ENCODE measurements at regions not wholly inside any gene's neighbourhood (a gene's known extent, or its start where the extent isn't known, plus 50 kb on each side); places are given as distances from the start of the nearest gene placed in this dataset.

DNA sequence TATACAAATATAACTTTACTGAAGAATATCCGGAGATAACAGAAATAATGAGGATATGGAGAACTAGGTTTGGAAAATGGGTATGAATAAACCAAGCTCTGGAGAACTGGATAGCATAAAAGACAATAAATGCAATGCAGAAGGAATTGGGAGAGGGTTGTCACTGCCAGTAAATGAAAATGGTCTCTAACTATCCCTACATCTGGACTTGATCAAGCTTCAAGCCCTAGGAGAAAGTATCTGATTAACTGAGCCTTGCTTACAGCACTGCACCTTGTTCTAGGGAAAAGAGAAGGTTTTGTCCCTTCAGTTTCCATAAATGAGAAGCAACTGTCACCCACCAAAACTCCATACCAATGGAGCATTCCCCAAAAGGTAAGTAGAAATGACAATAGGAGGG is 514.6 kb upstream of the ZEB2 start:
- no peak for DNase-seq (ENCODE audit: low read depth, low spot score)

DNA sequence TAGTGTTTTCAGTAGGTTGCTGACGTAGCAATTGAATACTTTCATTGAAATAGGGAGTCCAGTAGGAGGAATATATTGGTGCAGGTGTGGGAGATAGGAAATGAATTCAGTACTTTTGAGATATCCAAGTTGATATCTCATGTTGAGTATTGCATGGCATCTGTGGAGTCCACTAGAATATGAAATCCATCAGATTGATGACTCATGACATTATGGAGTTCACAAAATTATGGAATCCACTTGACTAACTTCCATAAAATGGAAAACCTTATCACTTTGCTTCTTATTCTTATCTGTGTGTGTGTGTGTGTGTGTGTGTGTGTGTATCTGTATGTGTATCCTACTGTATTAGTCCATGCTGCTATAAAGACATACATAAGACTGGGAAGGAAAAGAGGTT is 513.5 kb upstream of the ZEB2 start:
- DNase-seq (ENCODE audit: low read depth, low spot score), result no peak

- no peak for DNase-seq (ENCODE audit: low read depth, low spot score)
Observed at GRCh38 chr2:145032791-145033190, 512.9 kb upstream of the ZEB2 start.

DNA sequence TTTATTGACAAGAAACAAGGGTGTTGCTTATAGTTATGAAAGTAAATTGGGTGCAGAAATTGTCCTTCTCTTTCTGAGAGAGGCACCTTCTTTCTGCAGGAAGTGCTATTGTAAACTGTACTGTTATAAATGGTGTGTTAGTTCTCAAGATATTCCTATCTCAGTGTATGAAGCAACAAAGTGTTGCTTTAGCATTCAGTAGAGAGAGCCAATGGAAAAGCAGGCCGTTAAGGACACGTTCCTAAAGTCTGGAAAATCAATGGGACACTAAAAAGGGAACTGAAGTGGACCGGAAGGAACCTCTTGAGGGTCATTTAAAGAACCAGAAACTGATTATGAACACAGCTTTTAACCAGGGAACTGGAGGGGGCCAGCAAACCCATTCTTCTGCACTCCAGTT is 510.0 kb upstream of the ZEB2 start:
- DNase-seq (ENCODE audit: low read depth, low spot score), result no peak

DNA sequence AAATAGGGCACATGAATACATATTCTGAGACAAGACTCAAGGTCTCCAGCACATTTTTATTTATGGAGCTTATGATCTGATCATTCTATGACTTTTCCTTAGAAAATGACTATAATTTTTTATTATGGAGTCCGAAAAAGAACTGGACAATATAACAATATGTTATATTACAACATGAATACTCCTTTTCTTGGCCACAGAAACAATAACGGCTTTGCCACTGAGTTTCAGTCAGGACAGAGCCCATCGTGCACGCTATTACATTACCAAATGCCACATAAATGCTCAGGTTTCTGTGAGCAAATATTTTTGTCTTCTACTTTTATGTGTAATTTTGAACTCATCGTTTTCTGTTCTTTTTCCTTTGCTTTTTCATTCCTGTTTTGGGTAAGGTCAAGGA is 509.2 kb upstream of the ZEB2 start:
- no peak for DNase-seq (ENCODE audit: low read depth, low spot score)

GRCh38 chr2:145028101-145028920 is 508.4 kb upstream of the ZEB2 start:
- no peak for DNase-seq (ENCODE audit: low read depth, low spot score)

GRCh38 chr2:145026456-145027455 is 506.8 kb upstream of the ZEB2 start:
- DNase-seq (ENCODE audit: low read depth, low spot score), result no peak

DNA sequence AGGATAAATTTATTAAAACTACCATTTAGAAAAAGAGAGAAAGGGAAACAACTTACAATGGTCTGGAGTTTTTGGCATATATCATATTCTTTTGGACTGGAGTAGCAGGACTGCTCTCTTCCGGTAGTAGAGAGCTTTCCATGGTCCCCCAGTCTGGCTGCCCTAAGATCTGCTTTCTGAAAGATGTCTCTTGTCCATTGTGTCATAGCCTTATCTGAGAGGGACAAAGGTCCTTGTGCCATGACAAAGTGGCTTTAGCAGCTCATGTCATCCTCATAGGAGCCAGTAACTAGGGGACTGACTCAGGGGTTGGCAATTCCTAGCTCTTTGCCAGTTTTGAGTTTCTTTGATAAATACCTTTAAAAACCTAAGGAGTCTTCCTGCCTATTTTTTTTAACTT is 505.5 kb upstream of the ZEB2 start:
- no peak for DNase-seq (ENCODE audit: low read depth, low spot score)

DNA sequence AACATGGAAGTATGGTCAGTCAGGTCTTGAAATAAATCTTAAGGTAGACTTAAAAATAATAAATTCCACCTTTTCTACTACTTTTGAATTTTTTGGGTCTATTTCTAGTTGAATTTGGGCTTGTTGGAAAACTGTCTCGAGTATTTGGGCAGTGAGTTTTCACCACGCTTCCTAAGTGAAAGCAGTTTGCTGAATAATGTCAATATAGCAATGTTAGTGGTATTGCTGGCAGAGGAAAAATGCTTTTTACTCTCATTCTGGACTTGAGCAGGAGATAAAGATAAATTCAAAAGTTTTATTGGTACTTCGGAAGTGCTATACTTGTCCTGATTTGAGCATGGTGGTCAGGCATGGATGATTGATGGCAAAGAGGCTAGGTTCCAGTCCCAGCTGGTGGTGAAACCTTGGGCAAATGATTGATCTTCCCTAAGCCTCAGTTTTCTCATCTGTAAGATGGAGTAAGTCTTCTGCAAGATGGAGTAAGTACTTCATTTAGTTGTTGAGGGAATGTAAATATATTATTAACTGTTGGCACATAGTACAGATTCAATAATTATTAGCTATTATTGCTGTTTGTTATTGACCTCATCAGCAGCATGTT is 503.5 kb upstream of the ZEB2 start:
- DNase-seq (ENCODE audit: low read depth, low spot score), result no peak

DNA sequence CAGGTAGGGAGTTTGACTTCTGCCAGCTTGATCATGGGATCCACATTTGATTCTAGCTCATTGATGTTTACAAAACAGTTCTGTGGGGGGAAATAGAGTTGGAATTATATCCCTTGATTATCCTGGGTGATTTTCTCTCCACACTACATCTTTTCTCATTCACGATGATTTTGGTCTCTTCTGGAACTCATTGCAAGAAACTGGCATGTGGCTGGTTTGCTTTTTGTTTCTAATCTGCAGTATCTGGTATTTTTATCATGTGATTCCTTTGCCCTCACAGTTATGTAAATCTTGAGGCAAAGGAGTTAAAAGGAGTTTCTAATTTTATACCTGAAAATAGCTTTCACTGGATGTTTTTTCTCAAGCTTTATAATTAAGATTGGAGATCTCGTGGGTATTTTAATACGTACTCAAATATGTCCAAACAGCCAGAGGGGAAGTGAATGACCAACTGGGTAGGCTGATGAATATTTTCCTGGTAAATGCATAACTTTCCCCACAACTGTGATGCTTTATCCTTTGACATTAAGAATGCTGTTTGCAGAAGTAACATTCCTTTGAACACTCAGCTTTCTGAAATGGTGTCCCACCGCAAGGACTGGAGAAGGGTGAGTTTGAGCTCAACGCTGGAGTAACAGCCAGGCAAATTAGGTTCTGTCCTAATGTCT is 502.9 kb upstream of the ZEB2 start:
- DNase-seq (ENCODE audit: low read depth, low spot score), result no peak

GRCh38 chr2:145021962-145022665 is 502.2 kb upstream of the ZEB2 start:
- no peak for DNase-seq (ENCODE audit: low read depth, low spot score)

DNA sequence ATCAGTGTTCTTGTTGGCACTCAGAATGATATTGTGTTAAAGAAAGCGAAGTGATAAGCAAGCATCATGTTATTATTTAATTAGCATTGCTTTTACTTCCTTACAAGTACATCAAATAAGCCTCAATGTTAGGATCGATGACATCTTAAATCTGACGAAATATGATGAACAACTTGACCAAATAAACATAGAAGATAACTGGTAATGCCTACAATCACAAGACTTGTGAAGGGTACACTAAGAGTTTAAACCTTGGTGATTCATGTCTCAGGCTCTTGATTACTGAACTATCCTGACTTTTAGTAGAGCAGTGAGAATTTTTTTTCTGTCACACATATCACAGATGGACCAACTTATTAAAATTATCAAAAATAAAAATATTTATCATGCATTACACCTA is 500.8 kb upstream of the ZEB2 start:
- no peak for DNase-seq (ENCODE audit: low read depth, low spot score)

DNA sequence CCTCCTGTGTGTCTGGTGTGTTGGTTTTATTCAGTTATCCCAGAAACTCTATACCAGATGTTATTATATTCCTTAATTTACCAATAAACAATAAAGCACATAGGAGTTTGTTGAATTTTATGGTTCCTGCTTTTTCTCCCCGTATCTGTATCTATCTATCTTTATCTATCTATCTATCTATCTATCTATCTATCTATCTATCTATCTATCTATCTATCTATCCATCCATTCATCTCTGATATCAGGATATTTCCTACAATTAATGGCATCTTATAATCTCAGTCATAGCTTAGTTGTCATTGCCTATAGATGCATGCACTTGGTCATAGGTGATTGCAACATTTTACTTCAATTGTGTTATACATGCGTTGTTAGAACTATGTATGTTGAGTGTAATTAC is 500.2 kb upstream of the ZEB2 start:
- DNase-seq (ENCODE audit: low read depth, low spot score), result no peak

DNA sequence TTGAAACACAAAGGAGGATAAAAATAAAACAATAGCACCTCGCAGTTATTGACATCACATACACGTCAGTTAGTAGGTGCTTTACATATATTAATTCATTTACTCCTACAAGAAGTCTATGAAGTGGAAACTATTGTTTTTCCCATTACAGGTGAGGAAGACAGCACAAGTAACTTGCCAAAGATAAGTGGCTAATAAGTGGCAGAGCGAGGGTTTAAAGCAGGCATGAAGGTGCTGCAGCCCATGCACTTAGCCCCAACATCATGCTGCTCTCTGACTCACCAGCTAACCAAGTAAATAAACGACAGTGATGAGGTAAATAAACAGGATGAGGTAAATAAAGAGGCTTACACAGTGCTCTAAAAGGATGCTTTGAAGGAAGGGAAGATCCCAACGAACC is 498.6 kb upstream of the ZEB2 start:
- no peak for DNase-seq (ENCODE audit: low read depth, low spot score)

GRCh38 chr2:145017149-145017548 is 497.2 kb upstream of the ZEB2 start:
- no peak for DNase-seq (ENCODE audit: low read depth, low spot score)

DNA sequence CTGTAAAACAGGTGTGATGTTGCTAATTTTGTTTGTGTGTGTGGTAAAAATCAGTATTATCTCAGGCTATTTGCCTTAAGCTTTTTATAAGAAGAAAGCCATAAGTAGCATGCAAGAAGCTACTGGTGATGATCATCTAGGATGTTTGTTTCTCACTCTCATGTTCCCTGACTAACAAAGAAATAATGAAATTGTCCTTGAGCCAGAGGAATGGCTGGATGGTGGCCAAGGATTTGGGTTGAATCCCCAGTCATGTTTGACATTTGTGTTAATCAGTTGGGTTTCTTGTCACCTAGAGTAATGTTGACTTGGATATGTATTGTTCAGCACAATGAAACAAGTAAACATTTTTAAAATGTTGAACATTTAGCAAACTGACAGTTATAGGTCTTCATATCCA is 496.8 kb upstream of the ZEB2 start:
- DNase-seq (ENCODE audit: low read depth, low spot score), result no peak

DNA sequence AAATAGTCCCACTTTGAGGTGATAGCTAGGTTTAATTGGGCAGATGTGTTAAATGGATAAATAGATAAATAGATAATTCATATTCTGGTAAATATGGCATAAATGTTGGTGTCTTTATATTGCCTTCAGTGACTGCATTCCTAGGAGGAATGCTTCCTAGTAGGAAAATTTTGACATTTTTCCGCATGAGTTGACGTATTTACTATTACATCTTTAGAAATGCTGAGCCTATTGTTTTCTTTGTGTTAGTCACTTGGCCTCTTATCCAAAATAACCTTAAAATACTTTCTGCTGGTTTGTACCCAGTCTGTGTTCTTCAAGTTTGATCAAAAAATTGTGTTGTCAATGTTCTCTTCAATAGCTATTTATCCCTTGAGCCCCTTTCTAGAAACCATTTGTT is 495.6 kb upstream of the ZEB2 start:
- DNase-seq (ENCODE audit: low read depth, low spot score), result no peak

GRCh38 chr2:145012806-145013205 is 492.9 kb upstream of the ZEB2 start:
- DNase-seq (ENCODE audit: low read depth, low spot score), result no peak

DNA sequence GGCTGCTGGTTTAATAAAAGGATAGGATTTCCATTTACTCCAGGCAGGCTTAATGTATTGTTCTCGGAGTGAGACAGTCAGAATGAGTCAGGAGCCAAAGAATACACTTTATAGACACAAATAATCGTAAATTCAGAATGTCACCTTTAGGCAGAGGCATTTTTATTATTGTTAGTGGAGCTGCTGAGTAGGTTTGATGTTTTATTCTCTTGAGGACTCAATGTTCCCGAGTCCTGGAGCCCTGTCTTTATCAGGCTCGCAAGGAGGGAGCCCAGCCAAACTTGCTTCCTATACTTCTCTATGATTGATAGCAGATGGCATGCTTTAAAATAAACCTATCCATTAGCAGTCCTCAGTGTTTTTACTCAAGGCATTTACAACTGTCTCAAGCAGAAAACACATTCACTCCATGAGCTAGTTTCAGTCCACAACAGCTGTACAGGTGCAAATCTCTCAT is 492.3 kb upstream of the ZEB2 start:
- DNase-seq (ENCODE audit: low read depth, low spot score), result no peak

DNA sequence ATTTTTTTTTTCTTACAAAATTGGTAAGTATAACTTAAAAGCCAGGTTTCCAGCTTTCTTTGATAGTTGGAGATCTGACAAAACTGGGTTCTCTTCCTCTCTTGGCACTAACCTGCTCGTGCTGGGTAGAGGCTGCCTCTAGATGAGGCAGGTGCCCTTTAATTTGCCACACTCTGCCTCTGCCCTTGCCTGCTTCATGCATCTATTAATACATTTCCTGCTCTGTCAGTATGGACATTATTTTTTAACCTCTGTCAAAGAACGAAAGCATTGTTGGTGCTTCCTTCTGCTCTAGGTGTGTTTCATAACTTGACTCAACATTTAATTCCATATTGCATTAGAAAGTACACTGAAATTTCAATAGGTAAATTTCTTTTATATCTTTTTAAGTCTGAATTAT is 490.7 kb upstream of the ZEB2 start:
- DNase-seq (ENCODE audit: low read depth, low spot score), result no peak

DNA sequence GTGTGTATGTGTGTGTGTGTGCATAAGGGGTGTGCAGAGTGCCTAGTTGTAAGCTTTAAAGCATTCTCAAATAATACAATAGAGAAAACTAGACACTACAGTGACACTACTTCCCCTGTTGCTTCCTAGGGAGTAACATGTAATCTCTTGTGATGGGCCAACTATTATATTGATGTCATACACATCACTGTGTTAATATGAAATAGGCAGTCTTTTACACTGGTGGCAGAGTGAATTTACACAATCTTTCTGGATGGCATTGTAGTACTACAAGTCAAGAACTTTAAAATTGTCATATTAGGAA is 488.0 kb upstream of the ZEB2 start:
- no peak for DNase-seq (ENCODE audit: low read depth, low spot score)
